GM23248 (cell line): ENCODE measurements at regions not wholly inside any gene's neighbourhood (a gene's known extent, or its start where the extent isn't known, plus 50 kb on each side); places are given as distances from the start of the nearest gene placed in this dataset.

Experiments used
- DNase-seq: peaks from one replicate; pipeline ENCODE4 v3.0.0-alpha.2; 2015
- H2AFZ ChIP-seq: fragments of 200-600 bp; sonication (generic); 2 replicates; pipeline ENCODE4 v1.6.1; 2016; ENCODE audit warnings: antibody characterized with exemption
- H3F3A ChIP-seq: fragments of 200-600 bp; sonication (generic); 2 replicates; pipeline ENCODE4 v1.6.1; 2016; ENCODE audit warnings: mild to moderate bottlenecking, antibody characterized with exemption, mixed run types; ENCODE audit not compliant: insufficient read depth
- H3K27ac ChIP-seq: fragments of 200-600 bp; sonication (generic); 2 replicates; pipeline ENCODE4 v1.5.1; 2016; ENCODE audit warnings: mild to moderate bottlenecking
- H3K27me3 ChIP-seq: fragments of 200-600 bp; sonication (generic); replicated peaks from 2 replicates; pipeline ENCODE4 v1.6.1; 2016; ENCODE audit warnings: mild to moderate bottlenecking; ENCODE audit not compliant: insufficient read depth
- H3K36me3 ChIP-seq: fragments of 200-600 bp; sonication (generic); 2 replicates; pipeline ENCODE4 v1.6.1; 2016; ENCODE audit warnings: low read depth, mild to moderate bottlenecking
- H3K4me1 ChIP-seq: fragments of 200-600 bp; sonication (generic); 2 replicates; pipeline ENCODE4 v1.6.1; 2016; ENCODE audit warnings: mild to moderate bottlenecking; ENCODE audit not compliant: insufficient read depth
- H3K4me2 ChIP-seq: fragments of 200-600 bp; sonication (generic); one replicate; pipeline ENCODE4 v1.6.1; 2016; ENCODE audit warnings: mild to moderate bottlenecking; ENCODE audit not compliant: unreplicated experiment
- H3K4me3 ChIP-seq: fragments of 200-600 bp; sonication (generic); 2 replicates; pipeline ENCODE4 v1.5.1; 2016; ENCODE audit warnings: mild to moderate bottlenecking
- H3K79me2 ChIP-seq: fragments of 200-600 bp; sonication (generic); 2 replicates; pipeline ENCODE4 v1.6.1; 2016; ENCODE audit warnings: mild to moderate bottlenecking; ENCODE audit not compliant: insufficient read depth
- H3K9ac ChIP-seq: fragments of 200-600 bp; sonication (generic); 2 replicates; pipeline ENCODE4 v1.6.1; 2016; ENCODE audit warnings: mild to moderate bottlenecking
- H3K9me2 ChIP-seq: fragments of 200-600 bp; sonication (generic); 2 replicates; pipeline ENCODE4 v1.6.1; 2016; ENCODE audit warnings: mixed run types, mild to moderate bottlenecking, moderate library complexity; ENCODE audit not compliant: insufficient read depth
- H3K9me3 ChIP-seq: fragments of 200-600 bp; sonication (generic); one replicate; pipeline ENCODE4 v1.6.1; 2017; ENCODE audit warnings: low read depth
- H4K20me1 ChIP-seq: fragments of 200-600 bp; sonication (generic); 2 replicates; pipeline ENCODE4 v1.6.0; 2016; ENCODE audit not compliant: insufficient read depth
- EZH2 ChIP-seq: fragments of 200-600 bp; sonication (generic); IDR thresholded peaks from 2 replicates; pipeline ENCODE4 v1.6.1; 2018; ENCODE audit warnings: antibody characterized with exemption, mild to moderate bottlenecking; ENCODE audit not compliant: insufficient read depth, poor library complexity, severe bottlenecking
- EZH2phosphoT487 ChIP-seq: fragments of 200-600 bp; sonication (generic); IDR thresholded peaks from 2 replicates; pipeline ENCODE4 v1.6.1; 2018; ENCODE audit warnings: antibody characterized with exemption, moderate library complexity, mild to moderate bottlenecking, low read depth; ENCODE audit not compliant: insufficient read depth
- WGBS, 2 experiments: methylation state at CpG; one replicate each; pipeline ENCODE4 v1.1.6; 2015 to 2017; ENCODE audit warnings: low lambda C conversion rate in 2 of 2, low coverage in 1 of 2; ENCODE audit errors: missing lambda C conversion rate in 2 of 2; 5-methylcytosine and 5-hydroxymethylcytosine counted together
- in situ Hi-C: fragments of 300-500 bp; cut with MboI; formaldehyde crosslinking; loops from 2 replicates; pipeline ENCODE4 v1.15.0; 2020

- no peaks in the 10 kb centered on the region for H4K20me1 ChIP-seq
- no peak overlapping the region for H3K27ac ChIP-seq
- H3K9me3 ChIP-seq, result no peaks in the 10 kb centered on the region
- H3K9ac ChIP-seq, result no peak overlapping the region
- 9 to 13% methylated on average over 11 of the region's 11 CpGs for WGBS, 2 experiments
- no peak overlapping the region for H2AFZ ChIP-seq
- no peaks in the 10 kb centered on the region for H3K36me3 ChIP-seq
- H3K27me3 ChIP-seq, result no peaks in the 10 kb centered on the region
- no peak for TF ChIP-seq EZH2phosphoT487
- no peak for TF ChIP-seq EZH2
- in situ Hi-C loops, result no loop called here
- no peaks in the 10 kb centered on the region for H3K9me2 ChIP-seq
- DNase-seq, result no peak
- H3K4me3 ChIP-seq, result no peak overlapping the region
- no peaks in the 10 kb centered on the region for H3K4me1 ChIP-seq
- H3K79me2 ChIP-seq, result no peaks in the 10 kb centered on the region
- no peak overlapping the region for H3K4me2 ChIP-seq
- H3F3A ChIP-seq, result no peaks in the 10 kb centered on the region
Measured at GRCh38 chr9:120202856-120203654, 376.9 kb downstream of the CDK5RAP2 start.

GRCh38 chr9:120198027-120198426 is 381.9 kb downstream of the CDK5RAP2 start:
- TF ChIP-seq EZH2 (no peak), EZH2phosphoT487 (no peak)
- WGBS, 2 experiments, result 8 to 23% methylated on average over 3 of the region's 3 CpGs
- H3K9me3 ChIP-seq, result no peaks in the 10 kb centered on the region

DNA sequence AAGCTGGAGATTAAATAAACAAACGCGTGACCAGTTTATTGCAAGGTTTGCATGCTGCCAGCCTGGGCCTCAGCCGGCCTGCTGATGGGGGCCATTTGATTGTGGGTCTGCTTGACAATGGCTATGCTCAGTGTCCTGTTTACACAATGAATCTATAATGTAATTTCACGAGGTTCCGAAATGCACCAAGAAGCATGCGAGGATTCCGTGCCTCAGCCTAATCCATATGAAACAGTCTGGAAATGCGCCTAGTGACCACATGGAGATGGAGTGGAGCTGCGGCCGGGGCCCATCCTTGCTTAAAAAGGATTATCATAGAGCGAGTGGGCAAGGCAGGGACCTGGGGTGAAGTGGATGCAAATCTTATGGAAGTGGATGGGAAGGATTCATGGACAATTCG is 382.4 kb downstream of the CDK5RAP2 start:
- Histone ChIP-seq H3K27me3 (no peaks in the 10 kb centered on the region), H3K9me3 (no peaks in the 10 kb centered on the region), H3K27ac (no peak overlapping the region), H3K4me1 (no peaks in the 10 kb centered on the region), H3K79me2 (no peaks in the 10 kb centered on the region), H3K4me2 (no peak overlapping the region), H3K4me3 (no peak overlapping the region), H3K9ac (no peak overlapping the region), H3K9me2 (no peaks in the 10 kb centered on the region), H3F3A (no peaks in the 10 kb centered on the region), H4K20me1 (no peaks in the 10 kb centered on the region), H2AFZ (no peak overlapping the region), H3K36me3 (no peaks in the 10 kb centered on the region)
- TF ChIP-seq EZH2, result no peak
- no peak for DNase-seq
- in situ Hi-C loops, result no loop called here
- WGBS, 2 experiments, result 59 to 62% methylated on average over 12 of the region's 12 CpGs

More at GRCh38 chr9:120198027-120198426, 381.9 kb downstream of the CDK5RAP2 start:
- Histone ChIP-seq H2AFZ (no peak overlapping the region), H3K4me2 (no peak overlapping the region), H3K4me1 (no peaks in the 10 kb centered on the region), H3K9me2 (no peaks in the 10 kb centered on the region), H3K36me3 (no peaks in the 10 kb centered on the region), H3F3A (no peaks in the 10 kb centered on the region), H3K27me3 (no peaks in the 10 kb centered on the region), H3K79me2 (no peaks in the 10 kb centered on the region), H3K9ac (no peak overlapping the region), H3K4me3 (no peak overlapping the region), H4K20me1 (no peaks in the 10 kb centered on the region), H3K27ac (no peak overlapping the region)
- DNase-seq, result no peak
- in situ Hi-C loops, result no loop called here

DNA sequence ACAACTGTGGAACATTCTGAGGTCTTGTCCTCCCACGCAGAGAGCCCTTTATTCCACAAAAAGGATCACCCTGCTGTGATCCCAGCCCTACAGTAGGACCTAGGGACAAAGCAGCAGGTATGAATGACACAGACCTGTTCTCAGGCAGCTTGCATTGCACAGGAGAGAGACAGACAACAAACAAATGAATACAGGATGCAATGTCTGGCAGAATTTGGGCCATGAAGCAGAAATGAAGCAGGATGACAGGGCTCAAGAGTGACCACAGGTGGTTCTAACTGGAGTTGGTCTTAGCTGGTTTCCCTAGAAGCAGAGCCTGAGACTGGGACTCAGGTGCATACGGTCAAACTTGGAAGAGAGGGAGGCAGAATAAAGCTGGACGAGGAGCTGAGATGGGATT is 388.8 kb downstream of the CDK5RAP2 start:
- H3K27me3 ChIP-seq, result peaks cover 6% of the 10 kb centered on the region; the same call in 1 of the 2 replicates
- no peak overlapping the region for H3K9ac ChIP-seq
- no peak overlapping the region for H3K27ac ChIP-seq
- in situ Hi-C loops, result no loop called here
- no peak overlapping the region for H2AFZ ChIP-seq
- H3K4me1 ChIP-seq, result no peaks in the 10 kb centered on the region
- no peaks in the 10 kb centered on the region for H3K79me2 ChIP-seq
- no peak overlapping the region for H3K4me3 ChIP-seq
- H4K20me1 ChIP-seq, result no peaks in the 10 kb centered on the region
- no peak for DNase-seq
- TF ChIP-seq EZH2phosphoT487, result no peak
- no peak for TF ChIP-seq EZH2
- no peaks in the 10 kb centered on the region for H3K9me3 ChIP-seq
- H3F3A ChIP-seq, result no peaks in the 10 kb centered on the region
- WGBS, 2 experiments, result 14 to 18% methylated on average over 3 of the region's 3 CpGs
- H3K9me2 ChIP-seq, result no peaks in the 10 kb centered on the region
- no peaks in the 10 kb centered on the region for H3K36me3 ChIP-seq
- no peak overlapping the region for H3K4me2 ChIP-seq

DNA sequence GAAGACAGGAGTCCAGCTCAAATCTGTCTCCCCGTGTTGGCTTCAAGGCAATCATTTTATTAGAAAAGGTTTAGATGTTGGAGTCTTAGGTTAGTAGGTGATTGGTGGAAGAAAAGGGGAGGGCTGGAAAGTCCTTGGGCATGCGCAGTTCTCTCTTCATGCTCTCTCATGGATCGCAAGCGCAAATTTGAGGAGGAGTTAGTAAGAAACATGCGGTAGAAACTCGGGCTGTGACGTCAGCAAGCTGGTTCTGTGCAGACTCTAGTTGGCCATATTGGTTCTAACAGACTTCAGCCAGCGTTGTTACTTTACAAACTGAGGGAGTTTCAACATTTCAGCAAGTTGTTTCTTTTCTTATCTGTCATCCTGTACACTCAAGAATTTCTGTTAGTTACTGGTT is 392.2 kb downstream of the CDK5RAP2 start:
- in situ Hi-C loops, result no loop called here
- WGBS, 2 experiments, result 46 to 48% methylated on average over 8 of the region's 8 CpGs

More for the DNA sequence above, 392.2 kb downstream of the CDK5RAP2 start:
- no peak overlapping the region for H2AFZ ChIP-seq
- no peaks in the 10 kb centered on the region for H4K20me1 ChIP-seq
- H3K36me3 ChIP-seq, result no peaks in the 10 kb centered on the region
- no peaks in the 10 kb centered on the region for H3K79me2 ChIP-seq
- H3K4me1 ChIP-seq, result no peaks in the 10 kb centered on the region
- no peak for DNase-seq
- H3F3A ChIP-seq, result no peaks in the 10 kb centered on the region
- peaks cover 9% of the 10 kb centered on the region; the same call in 1 of the 2 replicates for H3K27me3 ChIP-seq
- TF ChIP-seq EZH2 (no peak), EZH2phosphoT487 (no peak)
- no peaks in the 10 kb centered on the region for H3K9me3 ChIP-seq
- H3K4me2 ChIP-seq, result no peak overlapping the region
- H3K9ac ChIP-seq, result no peak overlapping the region
- H3K4me3 ChIP-seq, result no peak overlapping the region
- H3K9me2 ChIP-seq, result no peaks in the 10 kb centered on the region
- H3K27ac ChIP-seq, result no peak overlapping the region
